RWPE1 (cell line): ENCODE measurements at regions not wholly inside any gene's neighbourhood (a gene's known extent, or its start where the extent isn't known, plus 50 kb on each side); places are given as distances from the start of the nearest gene placed in this dataset.
"Not testable (repeated sequence)": the region's sequence is repeated elsewhere in the genome, so short reads cannot be mapped to it uniquely, and the experiment has no call there.

ENCODE experiments used
- CTCF ChIA-PET: fragments of 350-600 bp; sonication (Branson Sonifier 250); formaldehyde crosslinking; extraction: SDS; loops from one replicate; lab custom pipeline; 2021; lab: Yijun Ruan, JAX
- POLR2A ChIA-PET: fragments of 400-600 bp; formaldehyde crosslinking; extraction: SDS; loops from one replicate; lab custom pipeline; 2020; ENCODE audit warnings: antibody characterized with exemption; ENCODE audit not compliant: low non-redundant PET; lab: Yijun Ruan, JAX
- DNase-seq: peaks from one replicate; pipeline ENCODE4 v3.0.0; 2012; ENCODE audit warnings: low spot score
- H3K27ac ChIP-seq: fragments of 450-650 bp; 2 replicates; pipeline ENCODE4 v1.5.1; 2017
- CTCF ChIP-seq: fragments of 450-650 bp; conservative IDR thresholded peaks from 2 replicates; pipeline ENCODE4 v1.5.1; 2017; ENCODE audit warnings: low read depth, mild to moderate bottlenecking

- ChIA-PET POLR2A (no interaction called here), CTCF (no interaction called here)
- DNase-seq, result no peak
- no peak overlapping the region for H3K27ac ChIP-seq
- no peak for TF ChIP-seq CTCF
These were observed 213.5 kb downstream of the MOXD1 start for GRCh38 chr6:132187816-132188215.

DNA sequence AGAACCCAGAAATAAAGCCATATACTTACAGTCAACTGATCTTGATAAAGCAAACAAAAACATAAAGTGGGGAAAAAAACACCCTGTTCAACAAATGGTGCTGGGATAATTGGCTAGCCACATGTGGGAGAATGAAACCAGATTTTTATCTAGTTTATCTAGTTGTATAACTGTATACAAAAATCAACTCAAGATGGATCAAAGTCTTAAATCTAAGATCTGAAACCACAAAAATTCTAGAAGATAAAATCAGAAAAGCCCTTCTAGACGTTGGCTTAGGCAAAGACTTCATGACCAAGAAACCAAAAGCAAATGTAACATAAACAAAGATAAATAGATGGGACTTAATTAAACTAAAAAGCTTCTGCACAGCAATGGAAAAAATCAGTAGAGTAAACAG, 216.3 kb downstream of the MOXD1 start:
- DNase-seq, H3K27ac ChIP-seq, CTCF ChIA-PET, POLR2A ChIA-PET: not testable (repeated sequence)

GRCh38 chr6:132179955-132180354, 221.3 kb downstream of the MOXD1 start:
- ChIA-PET POLR2A (no interaction called here), CTCF (no interaction called here)
- DNase-seq, result no peak
- no peak overlapping the region for H3K27ac ChIP-seq
- no peak for TF ChIP-seq CTCF

DNA sequence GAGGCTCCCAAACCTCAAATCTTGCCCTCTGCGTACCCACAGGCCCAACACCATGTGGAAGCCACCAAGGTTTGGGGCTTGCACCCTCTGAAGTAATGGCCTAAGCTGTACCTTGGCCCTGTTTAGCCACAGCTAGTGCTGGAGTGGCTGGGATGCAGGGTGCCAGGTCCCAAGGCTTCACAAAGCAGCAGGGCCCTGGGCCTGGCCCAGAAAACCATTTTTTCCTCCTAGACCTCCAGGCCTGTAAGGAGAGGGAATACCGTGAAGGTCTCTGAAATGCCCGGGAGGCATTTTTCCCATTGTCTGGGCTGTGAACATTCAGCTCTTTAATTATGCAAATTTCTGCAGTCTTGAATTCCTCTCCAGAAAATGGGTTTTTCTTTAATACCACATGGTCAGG, 223.7 kb upstream of the CCN2 start:
- ChIA-PET CTCF (no interaction called here), POLR2A (no interaction called here)
- DNase-seq, result no peak
- no peak overlapping the region for H3K27ac ChIP-seq
- TF ChIP-seq CTCF, result no peak

DNA sequence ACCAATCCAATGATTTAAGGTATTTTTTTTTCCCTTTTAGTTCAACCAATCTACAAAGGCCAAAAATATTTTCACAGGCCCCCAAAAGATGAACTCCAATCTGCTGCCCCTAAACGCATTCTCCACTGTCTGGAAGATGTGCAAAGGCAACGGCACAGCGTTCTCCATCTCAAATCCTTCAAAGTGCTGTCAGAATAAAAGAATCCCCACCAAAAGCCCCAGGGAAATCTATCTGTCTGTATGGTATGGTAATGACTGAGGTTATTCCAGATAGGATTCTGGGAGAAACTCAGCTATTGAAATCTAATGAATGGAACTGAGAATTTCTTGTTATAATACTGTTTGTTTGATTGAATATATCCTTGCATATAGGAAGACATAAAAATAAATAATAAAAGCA, 217.8 kb upstream of the CCN2 start:
- no peak for TF ChIP-seq CTCF
- ChIA-PET CTCF (no interaction called here), POLR2A (no interaction called here)
- no peak for DNase-seq
- H3K27ac ChIP-seq, result no peak overlapping the region

- H3K27ac ChIP-seq, result no peak overlapping the region
- CTCF ChIA-PET, result interaction anchor here (1.0 kb wide), 1 partner anchor 253 kb away, joined by 3 read pairs; no protein-coding TSS in a partner anchor
- no peak for DNase-seq
- POLR2A ChIA-PET, result no interaction called here
- TF ChIP-seq CTCF, result no peak
These were observed 217.0 kb upstream of the CCN2 start for GRCh38 chr6:132167929-132168892.

DNA sequence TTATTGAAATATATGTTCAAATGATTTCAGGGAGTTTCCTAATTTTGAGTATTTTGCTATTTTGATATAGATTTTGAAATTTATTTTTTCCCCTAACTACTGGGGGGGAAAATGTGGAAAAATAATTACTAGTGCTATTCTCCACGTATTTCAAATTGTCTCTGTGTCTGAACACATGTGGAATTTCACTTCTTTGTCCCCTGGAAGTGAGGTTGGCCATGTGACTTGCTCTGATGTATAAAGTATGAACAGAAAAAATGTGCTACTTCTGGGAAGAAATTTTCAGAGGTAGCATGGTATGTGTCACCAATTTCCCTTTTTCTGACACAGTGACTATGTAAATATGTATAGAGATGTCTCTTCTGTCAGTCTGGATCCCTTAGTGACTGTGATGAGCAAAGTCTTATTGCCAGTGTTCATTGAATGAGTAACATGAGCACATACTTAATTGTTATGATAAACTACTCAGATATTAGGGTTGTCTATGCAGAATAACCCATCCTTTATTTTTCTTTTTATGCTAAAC, 215.4 kb upstream of the CCN2 start:
- ChIA-PET POLR2A (no interaction called here), CTCF (no interaction called here)
- no peak overlapping the region for H3K27ac ChIP-seq
- DNase-seq, result no peak
- no peak for TF ChIP-seq CTCF
